ENCODE measurements at regions not wholly inside any gene's neighbourhood (a gene's known extent, or its start where the extent isn't known, plus 50 kb on each side); places are given as distances from the start of the nearest gene placed in this dataset.

- TF ChIP-seq CTCF (conservative IDR thresholded peaks at IDR 0.05 in 1 of 2, IDR thresholded peaks at IDR 0.05 in 1 of 2; ENCODE audit: extremely low read depth in 1 of 2, insufficient read depth in 1 of 2, low read depth in 1 of 2, low read length in 2 of 2) (no peak), EZH2 (IDR thresholded peaks at IDR 0.05; ENCODE audit: borderline replicate concordance, low read length) (no peak)
Observed at GRCh38 chr10:108454224-108454623, 1289.7 kb upstream of the SORCS1 start.
